ENCODE measurements at regions not wholly inside any gene's neighbourhood (a gene's known extent, or its start where the extent isn't known, plus 50 kb on each side); places are given as distances from the start of the nearest gene placed in this dataset.

DNA sequence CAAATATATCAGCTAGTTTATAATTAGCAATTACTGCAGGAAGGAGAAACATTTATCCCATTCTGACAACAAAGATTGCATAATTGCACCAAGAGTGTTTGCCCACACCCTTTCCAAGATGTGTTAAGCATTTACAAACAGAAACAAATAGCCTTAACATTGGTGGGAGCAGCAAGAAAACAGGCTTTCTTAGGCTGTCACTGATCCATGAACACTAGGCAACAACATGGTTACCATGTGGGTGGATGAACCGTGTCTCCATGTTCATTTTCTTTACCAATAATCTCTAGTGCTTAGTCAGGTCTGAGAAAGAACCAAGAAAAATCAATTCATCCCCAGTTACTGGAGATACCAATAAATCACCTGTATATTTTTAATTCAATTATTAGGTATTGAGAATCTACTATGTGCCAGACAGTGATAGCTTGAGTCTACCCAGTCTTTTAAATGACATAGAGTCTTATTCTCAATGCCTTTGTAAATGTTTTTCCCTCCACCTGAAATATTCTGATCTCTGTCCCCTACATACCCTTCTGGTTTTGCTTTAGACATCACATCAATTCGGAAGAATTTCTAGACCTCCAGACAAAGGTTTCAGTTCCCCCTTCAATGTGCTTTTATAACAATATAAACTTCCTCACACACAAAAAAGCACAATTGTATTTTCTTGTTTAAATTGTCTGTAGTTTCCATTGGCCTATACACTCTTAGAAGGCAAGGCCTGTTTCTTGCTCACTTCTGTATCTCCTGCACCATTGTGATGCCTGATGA, 286.6 kb downstream of the PPP1R2C start:
- ATAC-seq, result no peak
- Mint-ChIP-seq H3K27ac (peak overlapping the region in 1 of 9 donors; percentile 23), H3K36me3 (no peaks in the 10 kb centered on the region), H3K27me3 (no peaks in the 10 kb centered on the region), H3K4me3 (no peak overlapping the region), H3K4me1 (peaks cover 0 to 3% (median 0%) of the 10 kb centered on the region in 7 donors), H3K9me3 (peaks cover 0 to 2% (median 0%) of the 10 kb centered on the region in 11 donors)
- Histone ChIP-seq H3K27ac (ENCODE audit: low read depth, low read length) (no peak overlapping the region), H3K36me3 (ENCODE audit: control insufficient read depth in 2 of 3, insufficient read depth in 3 of 3, low read length in 3 of 3) (no peaks in the 10 kb centered on the region), H3K9me3 (ENCODE audit: control insufficient read depth in 2 of 3, low read length in 3 of 3) (no peaks in the 10 kb centered on the region), H3K4me1 (ENCODE audit: control insufficient read depth in 2 of 2, insufficient read depth in 2 of 2, low read length in 2 of 2) (peaks cover 0 to 7% of the 10 kb centered on the region in 2 donors), H3K4me3 (ENCODE audit: low read length) (no peak overlapping the region), H3K27me3 (ENCODE audit: control insufficient read depth in 2 of 2, insufficient read depth in 2 of 2, low read length in 2 of 2) (no peaks in the 10 kb centered on the region)
- POLR2A ChIA-PET, result no interaction called here
- intact Hi-C loops (cut with micrococcal nuclease), result no loop called here
- DNase-seq, result no peak
- CTCF ChIA-PET, result no interaction called here

- no peaks in the 10 kb centered on the region for H3K4me1 ChIP-seq (ENCODE audit: control insufficient read depth in 2 of 2, insufficient read depth in 2 of 2, low read length in 2 of 2)
- intact Hi-C loops (cut with micrococcal nuclease), result no loop called here
- H3K27me3 ChIP-seq (ENCODE audit: control insufficient read depth in 2 of 2, insufficient read depth in 2 of 2, low read length in 2 of 2), result no peaks in the 10 kb centered on the region
- H3K27ac ChIP-seq (ENCODE audit: low read depth, low read length), result no peak overlapping the region
- ChIA-PET CTCF (no interaction called here), POLR2A (no interaction called here)
- Mint-ChIP-seq H3K27me3 (no peaks in the 10 kb centered on the region), H3K36me3 (no peaks in the 10 kb centered on the region), H3K4me1 (peaks cover 0 to 3% (median 0%) of the 10 kb centered on the region in 7 donors), H3K27ac (no peak overlapping the region), H3K4me3 (no peak overlapping the region), H3K9me3 (peaks cover 0 to 2% (median 0%) of the 10 kb centered on the region in 11 donors)
- no peaks in the 10 kb centered on the region for H3K36me3 ChIP-seq (ENCODE audit: control insufficient read depth in 2 of 3, insufficient read depth in 3 of 3, low read length in 3 of 3)
- H3K4me3 ChIP-seq (ENCODE audit: low read length), result no peak overlapping the region
- H3K9me3 ChIP-seq (ENCODE audit: control insufficient read depth in 2 of 3, low read length in 3 of 3), result no peaks in the 10 kb centered on the region
- DNase-seq, result no peak
- ATAC-seq, result no peak
These were observed 287.9 kb downstream of the PPP1R2C start for GRCh38 chrX:42490111-42490510.

DNA sequence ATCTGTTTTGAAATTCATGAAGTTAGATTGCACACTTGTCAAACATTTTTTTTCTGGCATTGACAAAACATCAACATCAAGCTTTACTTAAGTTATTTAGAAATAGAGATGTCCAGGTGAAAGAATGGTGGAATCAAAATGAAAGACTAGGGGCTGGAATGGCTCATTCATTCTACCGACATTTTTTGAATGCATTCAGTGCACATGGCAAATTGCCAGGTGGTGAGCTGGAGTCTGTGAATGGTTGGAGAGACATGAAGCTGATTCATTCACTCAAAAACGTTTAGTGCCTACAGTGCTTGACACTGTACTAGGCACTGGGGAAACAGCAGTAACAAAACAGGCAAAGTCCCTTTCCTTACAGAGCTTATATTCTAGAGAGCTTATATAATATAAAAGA, 292.4 kb downstream of the PPP1R2C start:
- no peak overlapping the region for H3K4me3 ChIP-seq (ENCODE audit: low read length)
- DNase-seq, result no peak
- H3K27me3 ChIP-seq (ENCODE audit: control insufficient read depth in 2 of 2, insufficient read depth in 2 of 2, low read length in 2 of 2), result no peaks in the 10 kb centered on the region
- ChIA-PET CTCF (no interaction called here), POLR2A (no interaction called here)
- Mint-ChIP-seq H3K9me3 (peaks cover 0 to 5% (median 0%) of the 10 kb centered on the region in 11 donors), H3K36me3 (no peaks in the 10 kb centered on the region), H3K4me3 (no peak overlapping the region), H3K27me3 (no peaks in the 10 kb centered on the region), H3K27ac (no peak overlapping the region), H3K4me1 (no peaks in the 10 kb centered on the region)
- no peaks in the 10 kb centered on the region for H3K36me3 ChIP-seq (ENCODE audit: control insufficient read depth in 2 of 3, insufficient read depth in 3 of 3, low read length in 3 of 3)
- H3K4me1 ChIP-seq (ENCODE audit: control insufficient read depth in 2 of 2, insufficient read depth in 2 of 2, low read length in 2 of 2), result no peaks in the 10 kb centered on the region
- no peaks in the 10 kb centered on the region for H3K9me3 ChIP-seq (ENCODE audit: control insufficient read depth in 2 of 3, low read length in 3 of 3)
- intact Hi-C loops (cut with micrococcal nuclease), result no loop called here
- H3K27ac ChIP-seq (ENCODE audit: low read depth, low read length), result no peak overlapping the region
- ATAC-seq, result no peak

DNA sequence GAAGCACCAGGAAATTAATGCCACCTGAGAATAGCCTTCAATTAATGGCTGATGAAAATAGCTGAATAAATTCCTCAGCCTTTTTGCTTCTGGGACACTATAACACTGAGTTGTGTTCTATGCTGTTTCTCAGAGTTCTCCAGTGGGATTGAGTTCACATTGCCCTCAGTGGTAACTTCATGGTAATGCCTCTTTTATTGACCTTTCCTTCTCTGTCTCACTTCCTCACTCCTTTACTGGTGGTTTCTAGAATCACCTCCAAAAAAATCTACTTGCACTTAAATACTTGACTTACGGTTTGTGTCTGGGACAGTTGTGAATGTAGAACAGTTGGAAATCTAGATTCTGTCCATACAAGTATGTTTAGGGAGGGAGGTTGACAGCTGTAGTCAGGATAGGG, 293.7 kb downstream of the PPP1R2C start:
- ChIA-PET POLR2A (no interaction called here), CTCF (no interaction called here)
- Histone ChIP-seq H3K4me1 (ENCODE audit: control insufficient read depth in 2 of 2, insufficient read depth in 2 of 2, low read length in 2 of 2) (no peaks in the 10 kb centered on the region), H3K4me3 (ENCODE audit: low read length) (no peak overlapping the region), H3K9me3 (ENCODE audit: control insufficient read depth in 2 of 3, low read length in 3 of 3) (no peaks in the 10 kb centered on the region), H3K27me3 (ENCODE audit: control insufficient read depth in 2 of 2, insufficient read depth in 2 of 2, low read length in 2 of 2) (no peaks in the 10 kb centered on the region), H3K27ac (ENCODE audit: low read depth, low read length) (no peak overlapping the region), H3K36me3 (ENCODE audit: control insufficient read depth in 2 of 3, insufficient read depth in 3 of 3, low read length in 3 of 3) (no peaks in the 10 kb centered on the region)
- DNase-seq (no peak), ATAC-seq (no peak)
- no peaks in the 10 kb centered on the region for H3K4me1 Mint-ChIP-seq
- no peak overlapping the region for H3K27ac Mint-ChIP-seq
- no peak overlapping the region for H3K4me3 Mint-ChIP-seq
- no peaks in the 10 kb centered on the region for H3K27me3 Mint-ChIP-seq
- no peaks in the 10 kb centered on the region for H3K36me3 Mint-ChIP-seq
- peaks cover 0 to 5% (median 0%) of the 10 kb centered on the region in 11 donors for H3K9me3 Mint-ChIP-seq
- intact Hi-C loops (cut with micrococcal nuclease), result no loop called here

GRCh38 chrX:42477396-42477795, 300.6 kb downstream of the PPP1R2C start:
- H3K27me3 Mint-ChIP-seq, result no peaks in the 10 kb centered on the region
- Histone ChIP-seq H3K4me3 (ENCODE audit: low read length) (no peak overlapping the region), H3K36me3 (ENCODE audit: control insufficient read depth in 2 of 3, insufficient read depth in 3 of 3, low read length in 3 of 3) (no peaks in the 10 kb centered on the region), H3K27ac (ENCODE audit: low read depth, low read length) (no peak overlapping the region), H3K27me3 (ENCODE audit: control insufficient read depth in 2 of 2, insufficient read depth in 2 of 2, low read length in 2 of 2) (no peaks in the 10 kb centered on the region), H3K4me1 (ENCODE audit: control insufficient read depth in 2 of 2, insufficient read depth in 2 of 2, low read length in 2 of 2) (no peaks in the 10 kb centered on the region), H3K9me3 (ENCODE audit: control insufficient read depth in 2 of 3, low read length in 3 of 3) (no peaks in the 10 kb centered on the region)
- H3K27ac Mint-ChIP-seq, result no peak overlapping the region
- ChIA-PET POLR2A (no interaction called here), CTCF (no interaction called here)
- peaks cover 0 to 5% (median 0%) of the 10 kb centered on the region in 5 donors for H3K36me3 Mint-ChIP-seq
- H3K9me3 Mint-ChIP-seq, result peaks cover 0 to 11% (median 0%) of the 10 kb centered on the region in 11 donors
- no peak overlapping the region for H3K4me3 Mint-ChIP-seq
- no peak for ATAC-seq
- H3K4me1 Mint-ChIP-seq, result no peaks in the 10 kb centered on the region
- no peak for DNase-seq
- intact Hi-C loops (cut with micrococcal nuclease), result no loop called here

DNA sequence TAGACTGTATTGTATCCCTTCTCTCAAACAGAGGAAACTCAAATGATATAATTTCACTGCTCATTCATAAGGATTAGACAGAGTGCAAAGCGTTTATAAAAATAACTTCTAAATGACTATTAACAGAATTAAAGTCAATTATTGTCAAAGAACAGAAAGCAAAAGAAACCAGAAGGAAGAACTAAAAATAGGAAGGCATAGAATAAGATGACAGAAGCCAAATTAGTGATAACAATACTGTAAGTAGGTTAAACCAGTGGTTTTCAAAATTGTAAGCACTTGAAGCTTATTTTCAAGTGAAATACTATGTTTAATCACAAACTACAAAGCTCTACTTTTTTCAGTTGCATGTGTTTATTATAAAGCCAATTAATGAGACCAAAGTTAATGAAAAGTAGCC, 305.2 kb downstream of the PPP1R2C start:
- Histone ChIP-seq H3K27me3 (ENCODE audit: control insufficient read depth in 2 of 2, insufficient read depth in 2 of 2, low read length in 2 of 2) (no peaks in the 10 kb centered on the region), H3K4me3 (ENCODE audit: low read length) (no peak overlapping the region), H3K27ac (ENCODE audit: low read depth, low read length) (no peak overlapping the region), H3K9me3 (ENCODE audit: control insufficient read depth in 2 of 3, low read length in 3 of 3) (no peaks in the 10 kb centered on the region), H3K36me3 (ENCODE audit: control insufficient read depth in 2 of 3, insufficient read depth in 3 of 3, low read length in 3 of 3) (no peaks in the 10 kb centered on the region), H3K4me1 (ENCODE audit: control insufficient read depth in 2 of 2, insufficient read depth in 2 of 2, low read length in 2 of 2) (no peaks in the 10 kb centered on the region)
- Mint-ChIP-seq H3K36me3 (peaks cover 0 to 5% (median 0%) of the 10 kb centered on the region in 5 donors), H3K4me1 (no peaks in the 10 kb centered on the region), H3K27ac (no peak overlapping the region), H3K27me3 (no peaks in the 10 kb centered on the region), H3K9me3 (peaks cover 0 to 11% (median 0%) of the 10 kb centered on the region in 11 donors), H3K4me3 (no peak overlapping the region)
- DNase-seq (no peak), ATAC-seq (no peak)
- POLR2A ChIA-PET, result no interaction called here
- CTCF ChIA-PET, result no interaction called here
- intact Hi-C loops (cut with micrococcal nuclease), result no loop called here

- peaks cover 0 to 4% (median 0%) of the 10 kb centered on the region in 11 donors for H3K9me3 Mint-ChIP-seq
These were observed 311.5 kb downstream of the PPP1R2C start for GRCh38 chrX:42466332-42467046.

More at GRCh38 chrX:42466332-42467046, 311.5 kb downstream of the PPP1R2C start:
- Histone ChIP-seq H3K27me3 (ENCODE audit: control insufficient read depth in 2 of 2, insufficient read depth in 2 of 2, low read length in 2 of 2) (no peaks in the 10 kb centered on the region), H3K36me3 (ENCODE audit: control insufficient read depth in 2 of 3, insufficient read depth in 3 of 3, low read length in 3 of 3) (no peaks in the 10 kb centered on the region), H3K9me3 (ENCODE audit: control insufficient read depth in 2 of 3, low read length in 3 of 3) (no peaks in the 10 kb centered on the region), H3K4me1 (ENCODE audit: control insufficient read depth in 2 of 2, insufficient read depth in 2 of 2, low read length in 2 of 2) (no peaks in the 10 kb centered on the region), H3K4me3 (ENCODE audit: low read length) (no peak overlapping the region), H3K27ac (ENCODE audit: low read depth, low read length) (no peak overlapping the region)
- POLR2A ChIA-PET, result interaction anchor here (0.6 kb wide), 1 partner anchor 122 kb away, joined by 3 read pairs; no protein-coding TSS in a partner anchor
- H3K27ac Mint-ChIP-seq, result no peak overlapping the region
- CTCF ChIA-PET, result no interaction called here
- ATAC-seq (no peak), DNase-seq (no peak)
- no peaks in the 10 kb centered on the region for H3K4me1 Mint-ChIP-seq
- H3K36me3 Mint-ChIP-seq, result no peaks in the 10 kb centered on the region
- no peaks in the 10 kb centered on the region for H3K27me3 Mint-ChIP-seq
- intact Hi-C loops (cut with micrococcal nuclease), result no loop called here
- no peak overlapping the region for H3K4me3 Mint-ChIP-seq

Data from naive thymus-derived CD4-positive, alpha-beta T cell (primary cell).